BJ (cell line): ENCODE measurements at regions not wholly inside any gene's neighbourhood (a gene's known extent, or its start where the extent isn't known, plus 50 kb on each side); places are given as distances from the start of the nearest gene placed in this dataset.
A peak's percentile ranks its signal among the peaks of the same experiment; 100 is the strongest.

Experiments
- CTCF ChIA-PET: fragments of 350-600 bp; formaldehyde crosslinking; extraction: SDS; loops from one replicate; lab custom pipeline; 2021; ENCODE audit warnings: antibody characterized with exemption, inconsistent platforms; lab: Yijun Ruan, JAX
- POLR2A ChIA-PET: fragments of 300-600 bp; sonication (Branson Sonifier 250); formaldehyde crosslinking; extraction: SDS; loops from one replicate; lab custom pipeline; 2021; ENCODE audit warnings: antibody characterized with exemption; lab: Charles Lee
- DNase-seq: peaks from one replicate; pipeline ENCODE4 v3.0.0-alpha.2; 2011; ENCODE audit warnings: low read depth
- H3K27me3 ChIP-seq: 2 replicates; pipeline ENCODE4 v1.6.0; 2011; ENCODE audit warnings: low read length; ENCODE audit not compliant: control insufficient read depth, insufficient read depth
- H3K36me3 ChIP-seq: 2 replicates; pipeline ENCODE4 v1.5.1; 2011; ENCODE audit warnings: low read length; ENCODE audit not compliant: control insufficient read depth, insufficient read depth
- H3K4me3 ChIP-seq: 2 replicates; pipeline ENCODE4 v1.5.1; 2011; ENCODE audit warnings: low read depth, mild to moderate bottlenecking, control low read depth, low read length
- TF ChIP-seq, protein P1 (sequence below): IDR thresholded peaks from 2 replicates; pipeline ENCODE4 v1.5.1; 2011; ENCODE audit warnings: low read depth, mild to moderate bottlenecking, control low read depth, inconsistent platforms, low read length, moderate library complexity; ENCODE audit not compliant: insufficient read depth

DNA sequence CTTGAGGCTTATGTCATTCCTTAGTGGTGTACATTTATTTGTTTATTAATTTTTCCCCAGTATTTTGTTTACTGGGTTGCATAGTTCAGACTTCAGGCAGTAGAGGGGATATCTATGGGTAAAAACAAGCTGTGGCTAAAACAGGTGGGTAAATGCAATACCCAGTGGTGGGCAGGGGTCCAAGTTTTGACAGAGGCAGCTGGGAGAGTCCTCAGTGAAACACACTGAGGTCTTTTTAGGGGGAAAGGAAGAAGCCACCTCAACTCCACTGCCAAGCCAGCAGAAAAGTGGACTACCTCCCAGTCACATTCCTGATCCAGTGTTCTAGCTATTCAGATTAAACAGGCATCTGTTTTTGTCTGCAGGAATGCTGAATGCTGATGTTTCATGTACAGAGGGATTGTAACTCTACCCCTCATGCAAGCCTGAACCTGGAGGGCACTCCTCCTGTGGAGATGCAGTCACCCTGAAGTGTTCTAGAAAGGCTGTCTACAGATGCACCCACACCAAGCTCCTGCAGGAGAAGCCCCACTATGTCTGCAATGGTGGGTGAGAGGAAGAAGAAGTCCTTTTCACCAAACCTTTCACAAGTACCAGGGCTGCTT lies 757.8 kb downstream of the INHBA start:
- TF ChIP-seq, protein P1, sequence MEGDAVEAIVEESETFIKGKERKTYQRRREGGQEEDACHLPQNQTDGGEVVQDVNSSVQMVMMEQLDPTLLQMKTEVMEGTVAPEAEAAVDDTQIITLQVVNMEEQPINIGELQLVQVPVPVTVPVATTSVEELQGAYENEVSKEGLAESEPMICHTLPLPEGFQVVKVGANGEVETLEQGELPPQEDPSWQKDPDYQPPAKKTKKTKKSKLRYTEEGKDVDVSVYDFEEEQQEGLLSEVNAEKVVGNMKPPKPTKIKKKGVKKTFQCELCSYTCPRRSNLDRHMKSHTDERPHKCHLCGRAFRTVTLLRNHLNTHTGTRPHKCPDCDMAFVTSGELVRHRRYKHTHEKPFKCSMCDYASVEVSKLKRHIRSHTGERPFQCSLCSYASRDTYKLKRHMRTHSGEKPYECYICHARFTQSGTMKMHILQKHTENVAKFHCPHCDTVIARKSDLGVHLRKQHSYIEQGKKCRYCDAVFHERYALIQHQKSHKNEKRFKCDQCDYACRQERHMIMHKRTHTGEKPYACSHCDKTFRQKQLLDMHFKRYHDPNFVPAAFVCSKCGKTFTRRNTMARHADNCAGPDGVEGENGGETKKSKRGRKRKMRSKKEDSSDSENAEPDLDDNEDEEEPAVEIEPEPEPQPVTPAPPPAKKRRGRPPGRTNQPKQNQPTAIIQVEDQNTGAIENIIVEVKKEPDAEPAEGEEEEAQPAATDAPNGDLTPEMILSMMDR = no peak
- DNase-seq = no peak
- Histone ChIP-seq H3K27me3 (no peaks in the 10 kb centered on the region), H3K4me3 (no peak overlapping the region), H3K36me3 (no peaks in the 10 kb centered on the region)
- CTCF ChIA-PET = interaction anchor here (1.0 kb wide), 1 partner anchor 10 kb away, joined by 4 read pairs; no protein-coding TSS in a partner anchor
- POLR2A ChIA-PET = no interaction called here

DNA sequence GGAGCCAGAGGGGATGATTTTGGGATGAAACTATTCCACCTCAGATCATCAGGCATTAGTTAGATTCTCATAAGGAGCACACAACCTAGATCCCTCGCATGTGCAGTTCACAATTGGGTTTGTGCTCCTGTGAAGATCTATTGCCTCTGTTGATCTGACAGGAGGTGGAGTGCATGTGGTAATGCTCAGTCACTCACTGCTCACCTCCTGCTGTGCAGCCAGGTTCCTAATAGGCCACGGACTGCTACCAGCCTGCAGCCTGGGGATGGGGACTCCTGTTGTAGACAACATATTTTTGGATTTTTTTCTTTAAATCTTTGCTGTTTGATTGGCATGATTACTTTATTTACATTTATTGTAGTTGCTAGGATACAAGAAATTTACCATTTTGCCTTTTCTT lies 765.0 kb downstream of the INHBA start:
- POLR2A ChIA-PET = no interaction called here
- no peaks in the 10 kb centered on the region for H3K36me3 ChIP-seq
- no peak for DNase-seq
- CTCF ChIA-PET = no interaction called here
- no peaks in the 10 kb centered on the region for H3K27me3 ChIP-seq
- TF ChIP-seq, protein P1 = no peak
- H3K4me3 ChIP-seq = no peak overlapping the region

DNA sequence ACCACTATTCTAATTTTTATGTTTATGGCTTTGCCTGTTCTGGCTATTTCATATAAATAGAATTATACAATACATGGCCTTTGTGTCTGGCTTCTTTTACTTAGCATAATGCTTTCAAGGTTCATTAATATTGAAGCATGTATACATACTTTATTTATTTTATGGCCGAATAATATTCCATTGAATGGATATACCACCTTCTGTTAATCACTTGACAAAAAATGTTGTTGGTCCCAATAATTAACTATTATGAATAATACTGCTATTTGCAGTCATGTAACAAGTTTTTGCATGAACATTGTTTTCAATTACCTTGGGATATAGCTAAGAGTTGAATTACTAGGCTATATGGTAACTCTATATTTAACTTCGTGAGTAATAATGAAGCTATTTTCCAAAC lies 767.5 kb downstream of the INHBA start:
- Histone ChIP-seq H3K27me3 (no peaks in the 10 kb centered on the region), H3K36me3 (no peaks in the 10 kb centered on the region), H3K4me3 (no peak overlapping the region)
- TF ChIP-seq, protein P1 = no peak
- DNase-seq = no peak
- ChIA-PET CTCF (no interaction called here), POLR2A (no interaction called here)

DNA sequence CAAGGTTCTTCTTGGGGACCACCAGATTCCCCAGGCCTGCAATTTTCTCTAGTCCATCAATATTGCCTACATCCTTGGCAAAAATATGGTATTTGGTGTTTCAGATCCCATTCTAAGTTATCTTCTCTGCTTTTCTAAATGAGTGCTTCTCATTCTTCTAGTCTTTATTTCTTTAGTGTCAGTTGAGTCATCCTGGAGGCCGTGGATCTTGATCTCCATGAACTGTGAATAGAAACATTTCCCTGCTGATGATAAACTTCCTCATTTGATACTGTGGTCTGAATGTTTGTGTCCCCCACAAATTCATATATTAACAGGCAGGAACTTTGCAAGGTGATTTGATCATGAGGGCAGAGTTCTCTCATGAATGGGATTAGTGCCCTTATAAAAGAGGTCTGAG lies 779.3 kb downstream of the INHBA start:
- Histone ChIP-seq H3K36me3 (no peaks in the 10 kb centered on the region), H3K27me3 (no peaks in the 10 kb centered on the region), H3K4me3 (no peak overlapping the region)
- TF ChIP-seq, protein P1 = no peak
- DNase-seq = no peak
- POLR2A ChIA-PET = no interaction called here
- CTCF ChIA-PET = no interaction called here

DNA sequence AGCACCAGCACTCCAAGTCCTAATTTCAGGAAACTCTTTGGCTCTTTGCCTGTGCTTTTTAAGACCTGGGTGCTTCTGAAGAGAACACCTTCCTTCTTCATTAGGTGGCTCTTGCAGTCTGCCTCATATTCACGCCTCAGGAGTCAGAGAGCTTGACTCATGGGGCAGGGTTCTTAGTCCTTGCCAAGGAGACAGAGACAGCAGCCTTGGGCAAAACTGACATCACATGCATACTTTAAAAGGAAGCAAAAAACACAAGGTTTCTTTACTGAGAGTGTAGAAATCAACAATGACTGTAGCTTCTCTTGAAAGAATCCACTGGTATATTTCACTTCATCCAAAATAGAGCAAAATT lies 780.6 kb downstream of the INHBA start:
- no peak overlapping the region for H3K4me3 ChIP-seq
- no peaks in the 10 kb centered on the region for H3K36me3 ChIP-seq
- H3K27me3 ChIP-seq = no peaks in the 10 kb centered on the region
- DNase-seq = peak; percentile 74
- CTCF ChIA-PET = interaction anchor here (0.9 kb wide), 1 partner anchor 90 kb away, joined by 4 read pairs; no protein-coding TSS in a partner anchor
- POLR2A ChIA-PET = no interaction called here
- TF ChIP-seq, protein P1 = no peak
